GM21360 (cell line): ENCODE measurements at regions not wholly inside any gene's neighbourhood (a gene's known extent, or its start where the extent isn't known, plus 50 kb on each side); places are given as distances from the start of the nearest gene placed in this dataset.
"Not testable (repeated sequence)": the region's sequence is repeated elsewhere in the genome, so short reads cannot be mapped to it uniquely, and the experiment has no call there.

ENCODE experiments used
- ATAC-seq: cut with Tn5 transposase; IDR thresholded peaks from one replicate; pipeline ENCODE4 v1.9.1; 2021; ENCODE audit warnings: mild to moderate bottlenecking, moderate library complexity; ENCODE audit not compliant: unreplicated experiment

DNA sequence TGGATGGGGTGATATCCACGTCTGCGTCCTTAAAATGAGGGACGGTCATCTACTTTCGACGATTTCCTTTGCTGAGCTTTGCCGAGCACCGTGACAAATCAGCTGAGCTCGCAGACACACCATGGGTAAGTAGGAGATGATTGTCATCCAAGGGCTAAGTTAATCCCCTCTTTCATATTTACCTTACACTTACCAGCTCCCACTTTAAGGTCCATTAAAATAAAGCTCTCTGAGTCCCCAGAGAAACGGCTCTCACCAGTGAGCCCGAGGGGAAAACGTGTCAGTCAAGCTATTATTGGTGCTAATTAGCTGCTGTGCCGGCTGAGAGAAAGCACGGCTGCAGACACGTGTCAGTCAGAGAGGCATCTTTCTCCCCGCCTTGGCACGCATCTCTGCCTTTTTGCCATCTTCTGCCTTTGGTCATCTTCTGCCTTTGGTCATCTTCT is 72.2 kb downstream of the CRLF2 start:
- no peak for ATAC-seq

DNA sequence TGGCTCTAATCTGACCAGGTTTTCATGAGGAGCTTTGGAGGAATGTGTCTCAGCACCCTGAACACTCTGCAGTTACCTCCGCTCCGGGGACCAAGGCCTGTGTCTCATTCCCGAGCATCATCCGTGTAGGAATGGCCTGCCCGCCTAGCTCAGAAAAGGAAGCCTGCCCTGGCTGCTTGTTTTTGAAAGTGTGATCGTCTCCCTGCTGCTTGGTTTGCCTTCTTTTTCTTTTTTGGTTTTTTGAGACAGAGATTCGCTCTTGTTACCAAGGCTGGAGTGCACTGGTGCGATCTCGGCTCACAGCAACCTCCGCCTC is 73.3 kb downstream of the CRLF2 start:
- no peak for ATAC-seq

DNA sequence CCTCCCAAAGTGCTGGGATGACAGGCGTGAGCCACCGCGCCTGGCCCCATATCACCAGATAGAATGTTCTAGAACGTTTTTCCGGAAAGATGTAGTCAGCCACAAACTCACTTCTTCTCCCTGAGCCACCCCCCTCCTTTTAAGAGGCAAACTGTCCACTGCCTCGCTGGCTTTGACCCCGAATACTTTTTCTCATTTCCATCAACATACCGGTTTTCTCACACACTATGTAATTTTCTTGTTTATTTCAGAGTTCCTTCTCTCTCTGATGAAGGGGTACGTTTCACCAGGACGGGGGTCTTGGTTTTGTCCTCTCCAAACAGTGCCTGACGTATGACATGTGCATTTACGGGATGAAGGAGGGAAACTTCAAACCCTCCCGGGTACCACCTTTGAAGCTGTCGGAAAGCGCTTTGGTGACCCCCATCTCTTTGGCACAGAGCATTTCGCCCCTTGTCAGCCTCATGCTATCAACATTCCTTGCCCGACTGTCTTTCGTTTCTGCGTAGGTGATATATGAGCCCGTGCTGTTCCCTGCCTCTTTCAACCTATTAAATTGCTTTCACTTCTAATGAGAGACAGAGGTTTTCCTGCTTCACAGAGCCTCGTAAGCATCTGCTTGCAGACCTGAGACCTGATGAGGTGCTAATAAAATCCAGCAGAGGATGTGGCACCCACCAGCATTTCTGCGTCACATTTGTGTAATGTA is 73.8 kb downstream of the CRLF2 start:
- no peak for ATAC-seq

DNA sequence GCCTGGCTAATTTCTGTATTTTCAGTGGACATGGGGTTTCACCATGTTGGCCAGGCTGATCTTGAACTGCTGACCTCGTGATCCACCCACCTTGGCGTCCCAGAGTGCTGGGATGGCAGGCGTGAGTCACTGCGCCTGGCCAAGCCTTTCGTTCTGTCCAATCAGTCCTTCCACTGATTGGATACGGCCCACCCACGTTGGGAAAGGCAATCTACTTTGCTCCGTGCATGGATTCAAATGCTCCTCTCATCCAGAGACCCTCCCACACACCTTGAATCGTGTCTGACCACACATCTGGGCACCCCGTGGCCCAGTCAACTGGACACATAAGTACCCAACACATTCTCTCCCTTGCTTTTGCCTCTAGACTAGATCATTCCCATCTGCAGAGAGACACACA is 74.9 kb downstream of the CRLF2 start:
- no peak for ATAC-seq

DNA sequence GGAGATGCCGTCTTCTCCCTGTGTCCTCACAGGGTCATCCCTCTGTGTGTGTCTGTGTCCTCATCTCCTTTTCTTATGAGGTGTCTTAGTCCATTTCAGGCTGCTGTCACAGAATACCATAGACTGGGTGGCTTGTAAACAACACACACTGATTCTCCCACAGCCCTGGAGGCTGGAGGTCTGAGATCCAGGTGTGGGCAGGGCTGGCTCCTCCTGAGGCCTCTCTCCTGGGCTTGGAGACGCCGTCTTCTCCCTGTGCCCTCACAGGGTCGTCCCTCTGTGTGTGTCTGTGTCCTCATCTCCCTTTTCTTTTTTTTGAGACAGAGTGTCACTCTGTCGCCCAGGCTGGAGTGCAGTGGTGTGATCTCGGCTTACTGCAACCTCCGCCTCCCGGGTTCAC is 75.9 kb downstream of the CRLF2 start:
- not testable (repeated sequence) for ATAC-seq

DNA sequence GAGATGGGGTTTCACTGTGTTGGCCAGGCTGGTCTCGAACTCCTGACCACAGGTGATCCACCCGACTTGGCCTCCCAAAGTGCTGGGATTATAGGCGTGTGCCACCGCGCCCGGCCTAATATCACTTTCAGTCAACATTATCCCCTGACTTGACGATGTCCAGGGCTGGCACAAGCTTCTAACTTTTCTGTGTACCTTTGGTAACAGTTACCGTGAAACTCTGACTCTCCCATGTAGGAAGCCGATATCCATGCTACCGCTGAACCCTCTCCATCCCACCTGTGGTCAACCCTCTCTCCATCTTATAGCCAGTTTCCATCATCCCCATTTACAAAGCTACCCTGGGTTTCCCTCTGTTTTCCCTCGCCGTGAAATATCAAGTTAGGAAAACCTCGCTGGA is 77.5 kb downstream of the CRLF2 start:
- no peak for ATAC-seq

DNA sequence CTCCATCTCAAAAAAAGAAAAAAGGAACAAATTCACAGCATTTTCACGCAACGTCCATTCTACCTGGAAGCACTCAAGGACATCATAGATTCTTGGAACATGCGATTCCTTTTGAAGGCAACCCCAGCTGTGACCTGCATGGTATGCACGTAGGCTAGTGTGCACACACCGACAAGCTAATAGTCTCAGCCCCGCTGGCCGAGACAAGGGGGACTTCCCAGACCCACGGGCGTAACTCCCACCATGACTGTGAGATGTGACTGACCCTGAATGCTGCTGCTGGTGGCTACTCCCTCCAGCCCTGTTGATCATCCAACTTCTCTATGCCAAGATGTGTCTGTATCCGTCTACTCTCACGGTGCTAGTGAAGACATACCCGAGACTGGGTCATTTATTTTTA is 78.3 kb downstream of the CRLF2 start:
- ATAC-seq, result no peak

DNA sequence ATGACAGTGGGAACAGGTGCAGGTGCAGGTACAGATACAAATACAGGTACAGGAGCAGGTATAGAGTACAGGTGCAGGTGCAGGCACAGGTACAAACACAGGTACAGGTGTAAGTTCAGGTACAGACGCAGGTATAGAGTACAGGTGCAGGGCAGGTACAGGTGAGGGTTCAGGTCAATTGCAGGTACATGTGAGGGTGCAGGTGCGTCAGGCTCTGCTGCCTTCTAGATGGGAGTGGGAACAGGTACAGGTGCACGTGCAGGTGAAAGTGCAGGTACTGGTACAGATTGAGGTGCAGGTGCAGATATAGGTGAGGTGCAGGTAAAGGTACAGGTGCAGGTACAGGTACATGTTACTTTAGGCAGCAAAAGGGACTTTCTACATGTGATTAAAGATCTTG is 85.7 kb downstream of the CRLF2 start:
- ATAC-seq, result no peak

DNA sequence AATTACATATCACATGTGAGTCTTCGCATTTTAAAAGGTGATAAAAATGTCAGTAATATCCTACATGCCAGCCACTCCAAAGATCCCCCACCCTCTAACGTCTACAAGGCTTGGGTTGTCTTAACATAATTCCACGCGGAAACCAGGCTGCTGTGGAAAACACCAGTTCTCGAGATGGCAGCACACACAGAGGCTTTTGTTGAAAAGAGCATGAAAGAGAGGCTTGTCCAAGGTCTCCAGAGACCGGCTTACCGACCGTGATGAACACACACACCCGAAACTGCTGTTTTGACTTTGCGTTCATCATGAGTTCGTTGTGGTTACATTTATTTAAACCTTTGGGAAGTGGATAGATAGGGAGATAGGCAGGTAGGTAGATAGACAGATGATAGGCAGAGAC is 87.9 kb downstream of the CRLF2 start:
- no peak for ATAC-seq

DNA sequence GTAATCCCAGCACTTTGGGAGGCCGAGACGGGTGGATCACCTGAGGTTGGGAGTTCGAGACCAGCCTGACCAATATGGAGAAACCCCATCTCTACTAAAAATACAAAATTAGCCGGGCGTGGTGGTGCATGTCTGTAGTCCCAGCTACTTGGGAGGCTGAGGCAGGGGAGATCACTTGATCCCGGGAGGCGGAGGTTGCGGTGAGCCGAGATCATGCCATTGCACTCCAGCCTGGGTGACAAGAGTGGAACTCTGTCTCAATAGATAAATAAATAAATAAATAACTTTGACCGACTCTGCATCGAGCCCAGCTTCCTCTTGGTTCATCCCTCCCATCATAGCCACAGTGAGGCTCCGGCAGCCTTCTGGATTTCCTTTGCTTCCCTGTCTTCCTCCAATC is 89.6 kb downstream of the CRLF2 start:
- not testable (repeated sequence) for ATAC-seq

DNA sequence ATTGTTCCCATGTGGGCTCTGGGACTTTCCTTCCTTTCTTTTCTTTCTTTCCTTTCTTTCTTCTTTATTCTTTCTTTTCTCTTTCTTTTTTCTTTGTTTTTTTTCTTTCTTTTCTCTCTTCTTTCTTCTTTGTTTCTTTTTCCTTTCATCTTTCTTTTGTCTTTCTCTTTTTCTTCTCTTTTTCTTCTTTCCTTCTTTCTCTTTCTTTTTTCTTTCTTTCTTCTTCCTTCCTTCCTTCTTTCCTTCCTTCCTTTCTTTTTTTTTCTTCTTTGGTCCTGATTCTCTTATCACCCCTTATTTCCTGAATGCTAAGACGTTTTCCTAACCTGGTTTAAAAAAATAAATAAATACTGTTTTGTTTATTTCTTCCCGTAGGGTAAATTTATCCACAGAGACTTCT is 93.2 kb downstream of the CRLF2 start:
- ATAC-seq, result no peak

DNA sequence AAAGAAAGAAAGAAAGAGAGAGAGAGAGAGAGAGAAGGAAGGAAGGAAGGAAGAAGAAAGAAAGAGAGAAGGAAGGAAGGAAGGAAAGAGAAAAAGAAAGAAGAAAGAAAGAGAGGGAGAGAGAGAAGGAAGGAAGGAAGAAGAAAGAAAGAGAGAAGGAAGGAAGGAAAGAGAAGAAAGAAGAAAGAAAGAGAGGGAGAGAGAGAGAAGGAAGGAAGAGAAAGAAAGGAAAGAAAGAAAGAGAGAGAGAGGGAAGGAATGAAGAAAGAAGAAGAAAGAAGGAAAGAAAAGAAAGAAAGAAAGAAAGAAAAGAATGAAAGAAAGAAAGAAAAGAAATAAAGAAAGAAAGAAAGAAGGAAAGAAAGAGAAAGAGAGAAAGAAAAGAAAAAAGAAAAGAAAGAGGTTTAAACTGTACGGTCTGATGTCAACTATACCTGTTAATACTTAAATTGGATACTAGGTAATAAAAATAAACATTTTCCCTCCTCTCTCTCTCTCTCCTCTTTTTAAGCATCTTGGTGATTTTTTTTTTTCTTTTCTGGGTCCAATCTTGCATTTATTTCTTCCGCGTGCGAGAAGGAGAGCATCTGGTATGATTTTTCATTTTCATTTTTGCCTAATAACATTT is 93.8 kb downstream of the CRLF2 start:
- no peak for ATAC-seq

DNA sequence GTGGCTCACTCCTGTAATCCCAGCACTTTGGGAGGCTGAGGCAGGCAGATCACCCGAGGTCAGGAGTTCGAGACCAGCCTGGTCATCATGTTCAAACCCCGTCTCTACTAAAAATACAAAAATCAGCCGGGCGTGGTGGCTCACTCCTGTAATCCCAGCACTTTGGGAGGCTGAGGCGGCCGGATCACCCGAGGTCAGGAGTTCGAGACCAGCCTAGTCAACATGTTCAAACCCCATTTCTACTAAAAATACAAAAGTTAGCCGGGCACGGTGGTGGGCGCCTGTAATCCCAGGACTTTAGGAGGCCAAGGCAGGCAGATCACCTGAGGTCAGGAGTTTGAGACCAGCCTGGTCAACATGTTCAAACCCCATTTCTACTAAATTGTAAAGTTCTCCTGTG is 97.0 kb downstream of the CRLF2 start:
- not testable (repeated sequence) for ATAC-seq

DNA sequence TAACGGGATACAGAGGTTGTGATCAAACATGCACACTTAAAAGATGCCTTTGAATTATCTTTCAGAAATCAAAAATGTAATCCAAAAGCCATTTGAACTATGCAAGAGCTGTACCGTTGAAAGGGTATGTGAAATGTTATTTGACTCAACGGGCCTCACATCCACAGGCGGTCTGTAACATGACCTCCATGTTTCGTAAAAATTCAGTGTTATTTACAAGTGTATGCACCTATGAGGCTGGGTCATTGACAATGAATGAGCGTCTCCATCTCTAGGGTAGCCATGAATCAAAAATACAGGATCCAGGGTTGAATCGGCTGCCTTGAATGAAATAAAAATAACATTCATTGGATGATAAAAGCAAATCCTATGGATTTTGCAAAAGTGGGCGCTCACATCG is 100.1 kb downstream of the CRLF2 start:
- ATAC-seq, result no peak

DNA sequence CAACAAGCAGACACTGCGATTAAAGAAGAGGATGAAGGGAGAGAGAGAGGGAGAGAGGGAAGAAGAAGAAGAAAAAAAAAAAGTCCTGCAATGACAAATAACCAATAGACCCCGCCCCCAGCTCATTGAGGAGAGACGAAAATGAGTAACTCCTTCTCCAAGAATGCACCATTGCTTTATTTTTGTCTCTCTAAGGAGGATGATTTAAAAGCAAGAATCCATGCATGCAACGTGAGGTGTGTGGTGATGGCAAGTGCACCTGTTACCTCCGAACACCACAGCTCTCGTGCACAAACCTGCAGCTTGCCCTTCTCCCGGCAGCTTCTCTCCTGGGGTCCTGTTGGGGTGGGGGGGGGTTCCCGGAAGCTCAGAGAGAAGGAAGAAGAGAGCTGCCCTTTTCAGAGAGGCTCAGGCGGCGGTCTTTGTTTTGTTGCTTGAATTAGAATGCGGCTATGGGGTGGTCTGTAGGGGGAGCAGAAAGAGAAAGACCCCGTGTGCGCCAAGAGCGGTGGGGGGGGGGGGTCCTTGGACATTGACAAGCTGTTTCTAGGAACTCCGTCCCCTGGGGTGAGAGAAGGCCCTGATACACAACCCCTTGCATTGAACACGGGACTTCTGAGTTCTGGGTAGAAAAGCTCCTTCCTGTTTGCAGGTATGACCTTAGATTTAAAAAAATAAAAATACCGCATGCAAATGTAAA is 100.7 kb downstream of the CRLF2 start:
- ATAC-seq, result no peak

DNA sequence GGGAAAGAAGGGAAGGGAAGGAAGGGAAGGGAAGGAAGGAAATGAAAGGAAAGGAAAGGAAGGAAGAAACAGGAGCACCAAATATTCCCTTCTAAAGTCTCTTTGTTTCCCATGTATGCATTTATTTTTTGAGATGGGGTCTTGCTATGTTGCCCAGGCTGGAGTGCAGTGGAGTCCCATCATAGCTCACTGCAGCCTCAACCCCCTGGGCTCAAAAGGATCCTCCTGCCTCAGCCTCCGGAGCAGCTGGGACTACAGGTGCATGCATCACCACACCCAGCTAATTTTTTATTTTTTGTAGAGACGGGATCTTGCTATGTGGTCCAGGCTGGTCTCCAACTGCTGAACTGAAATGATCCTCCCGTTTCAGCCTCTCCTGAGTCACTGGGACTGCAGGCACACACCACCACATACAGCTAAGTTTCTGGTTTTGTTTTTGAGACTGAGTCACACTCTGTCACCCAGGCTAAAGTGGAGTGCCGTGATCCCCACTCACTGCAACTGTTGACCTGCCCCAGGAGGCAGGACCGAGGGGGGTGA is 102.8 kb downstream of the CRLF2 start:
- ATAC-seq, result no peak

DNA sequence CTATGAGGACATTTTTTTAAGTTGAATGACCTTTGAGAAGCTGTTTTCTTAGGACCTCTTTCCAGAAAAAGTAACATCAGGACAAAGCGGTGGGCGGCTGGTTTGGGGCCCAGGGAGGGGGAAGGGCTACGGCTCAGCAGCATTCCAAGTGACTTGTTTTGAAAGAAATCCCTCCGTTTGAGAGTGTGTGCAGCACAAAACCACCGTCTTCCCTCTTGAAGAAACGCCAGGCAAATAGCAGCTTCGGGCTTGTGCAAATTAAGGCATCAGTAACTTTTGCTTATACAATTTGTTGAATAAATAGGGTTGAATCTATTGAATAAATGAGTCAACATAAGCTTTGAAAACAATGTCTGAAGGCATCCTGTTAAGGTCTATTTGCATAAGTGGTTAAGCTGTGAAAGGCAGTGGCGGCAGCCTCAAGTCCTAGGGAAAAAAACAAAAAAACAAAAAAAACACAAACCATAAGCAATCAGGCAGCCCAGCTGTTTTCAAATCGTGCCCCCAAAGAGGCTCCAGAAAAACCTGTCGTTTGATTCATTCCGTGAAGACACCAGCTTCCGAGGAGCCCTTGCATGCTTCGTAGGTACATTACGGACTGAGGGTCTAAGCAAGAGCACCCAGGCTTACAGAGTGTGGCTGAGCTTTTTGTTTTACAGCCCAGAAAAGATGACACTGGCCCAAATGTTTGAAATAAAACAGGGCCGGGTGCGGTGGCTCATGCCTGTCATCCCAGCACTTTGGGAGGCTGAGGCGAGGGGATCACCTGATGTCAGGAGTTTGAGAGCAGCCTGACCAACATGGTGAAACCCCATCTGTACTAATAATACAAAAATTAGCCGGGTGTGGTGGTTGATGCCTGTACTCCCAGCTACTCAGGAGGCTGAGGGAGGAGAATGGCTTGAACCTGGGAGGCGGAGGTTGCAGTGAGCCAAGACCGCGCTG is 103.7 kb downstream of the CRLF2 start:
- no peak for ATAC-seq

DNA sequence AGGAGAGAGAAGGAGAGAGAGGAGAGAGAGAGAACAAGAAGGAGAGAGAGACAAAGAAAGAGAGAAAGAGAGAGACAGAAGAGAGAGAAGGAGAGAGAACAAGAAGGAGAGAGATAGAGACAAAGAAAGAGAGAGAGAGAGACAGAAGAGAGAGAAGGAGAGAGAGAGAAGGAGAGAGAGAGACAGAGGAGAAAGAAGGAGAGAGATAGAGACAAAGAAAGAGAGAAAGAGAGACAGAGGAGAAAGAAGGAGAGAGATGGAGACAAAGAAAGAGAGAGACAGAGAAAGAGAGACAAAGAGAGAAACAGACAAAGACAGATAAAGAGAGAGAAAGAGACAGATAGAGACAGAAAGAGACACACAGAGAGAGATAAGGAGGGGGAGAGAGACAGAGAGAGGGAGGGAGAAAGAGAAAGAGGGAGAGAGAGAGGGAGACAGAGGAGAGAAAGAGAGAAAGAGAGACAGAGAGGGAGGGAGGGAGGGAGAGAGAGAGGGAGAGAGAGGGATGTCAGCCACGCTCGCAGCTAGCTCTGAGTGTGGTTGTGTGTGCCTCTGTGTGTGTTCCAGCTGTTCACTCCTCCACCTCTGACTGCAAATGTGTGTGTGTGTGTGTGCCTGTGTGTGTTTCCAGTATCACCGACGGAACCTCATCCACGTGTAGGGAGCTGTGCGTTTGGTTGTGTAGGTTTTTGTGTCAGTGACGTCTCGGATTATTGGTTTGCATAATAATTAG is 105.8 kb downstream of the CRLF2 start:
- no peak for ATAC-seq

DNA sequence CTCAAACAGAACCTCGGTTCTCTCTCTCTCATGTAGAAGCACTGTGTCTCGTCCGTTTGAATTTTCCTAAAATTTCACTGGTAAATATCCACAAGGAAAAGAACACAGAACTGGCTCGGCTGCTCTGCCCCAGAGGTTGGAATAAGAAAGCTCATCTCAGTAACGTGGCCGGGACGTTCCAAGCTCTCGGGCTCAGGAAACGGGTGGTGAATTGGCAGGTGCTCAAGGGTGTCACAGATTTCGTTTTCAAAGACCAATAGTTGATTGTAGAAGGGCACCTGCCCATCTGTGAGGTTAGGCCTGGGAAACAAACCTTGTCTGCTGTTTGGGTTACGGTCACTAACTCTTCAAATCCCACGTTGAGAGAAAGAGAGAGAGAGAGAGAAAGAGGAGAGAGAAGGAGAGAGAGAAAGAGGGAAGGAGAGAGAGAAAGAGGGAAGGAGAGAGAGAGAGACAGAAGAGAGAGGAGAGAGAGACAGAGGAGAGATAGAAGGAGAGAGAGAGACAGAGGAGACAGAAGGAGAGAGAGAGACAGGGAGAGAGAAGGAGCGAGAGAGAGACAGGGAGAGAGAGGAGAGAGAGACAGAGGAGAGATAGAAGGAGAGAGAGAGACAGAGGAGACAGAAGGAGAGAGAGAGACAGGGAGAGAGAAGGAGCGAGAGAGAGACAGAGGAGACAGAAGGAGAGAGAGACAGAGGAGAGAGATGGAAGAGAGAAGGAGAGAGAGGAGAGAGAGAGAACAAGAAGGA is 106.6 kb downstream of the CRLF2 start:
- no peak for ATAC-seq

DNA sequence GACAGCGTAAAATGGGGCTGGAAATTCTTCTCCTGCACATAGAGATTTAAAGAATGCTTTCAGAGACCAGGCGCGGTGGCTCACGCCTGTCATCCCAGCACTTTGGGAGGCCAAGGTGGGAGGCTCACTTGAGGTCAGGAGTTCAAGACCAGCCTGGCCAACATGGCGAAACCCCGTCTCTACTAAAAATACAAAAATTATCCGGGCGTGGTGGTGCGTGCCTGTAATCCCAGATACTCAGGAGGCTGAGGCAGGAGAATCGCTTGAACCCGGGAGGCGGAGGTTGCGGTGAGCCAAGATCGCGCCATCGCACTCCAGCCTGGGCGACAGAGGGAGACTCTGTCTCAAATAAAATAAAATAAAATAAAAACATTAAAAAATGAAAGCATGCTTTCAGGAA is 107.4 kb downstream of the CRLF2 start:
- ATAC-seq, result not testable (repeated sequence)
